ENCODE measurements at regions not wholly inside any gene's neighbourhood (a gene's known extent, or its start where the extent isn't known, plus 50 kb on each side); places are given as distances from the start of the nearest gene placed in this dataset.

DNA sequence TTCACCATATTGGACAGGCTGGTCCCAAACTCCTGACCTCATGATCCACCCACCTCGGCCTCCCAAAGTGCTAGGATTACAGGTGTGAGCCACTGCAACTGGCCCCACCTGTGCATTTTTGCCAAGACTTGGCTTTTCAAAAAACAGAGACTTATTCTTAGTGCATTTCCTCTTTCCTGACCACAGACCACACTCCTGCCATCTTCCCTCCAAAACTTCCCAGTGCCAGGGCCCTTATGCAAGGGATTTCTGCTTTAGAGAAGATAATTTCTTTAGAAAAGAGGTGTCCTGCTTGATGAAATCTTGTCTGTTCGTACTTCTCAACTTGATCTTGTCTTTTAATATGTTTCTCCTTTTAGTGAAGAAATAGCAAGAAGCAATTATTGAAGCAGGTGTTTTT is 98.8 kb upstream of the ZNF516 start:
- no peak overlapping the region for H3K4me3 ChIP-seq (ENCODE audit: low read depth, low read length)
- DNase-seq (ENCODE audit: low read depth): no peak
- TF ChIP-seq, protein P1, sequence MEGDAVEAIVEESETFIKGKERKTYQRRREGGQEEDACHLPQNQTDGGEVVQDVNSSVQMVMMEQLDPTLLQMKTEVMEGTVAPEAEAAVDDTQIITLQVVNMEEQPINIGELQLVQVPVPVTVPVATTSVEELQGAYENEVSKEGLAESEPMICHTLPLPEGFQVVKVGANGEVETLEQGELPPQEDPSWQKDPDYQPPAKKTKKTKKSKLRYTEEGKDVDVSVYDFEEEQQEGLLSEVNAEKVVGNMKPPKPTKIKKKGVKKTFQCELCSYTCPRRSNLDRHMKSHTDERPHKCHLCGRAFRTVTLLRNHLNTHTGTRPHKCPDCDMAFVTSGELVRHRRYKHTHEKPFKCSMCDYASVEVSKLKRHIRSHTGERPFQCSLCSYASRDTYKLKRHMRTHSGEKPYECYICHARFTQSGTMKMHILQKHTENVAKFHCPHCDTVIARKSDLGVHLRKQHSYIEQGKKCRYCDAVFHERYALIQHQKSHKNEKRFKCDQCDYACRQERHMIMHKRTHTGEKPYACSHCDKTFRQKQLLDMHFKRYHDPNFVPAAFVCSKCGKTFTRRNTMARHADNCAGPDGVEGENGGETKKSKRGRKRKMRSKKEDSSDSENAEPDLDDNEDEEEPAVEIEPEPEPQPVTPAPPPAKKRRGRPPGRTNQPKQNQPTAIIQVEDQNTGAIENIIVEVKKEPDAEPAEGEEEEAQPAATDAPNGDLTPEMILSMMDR (IDR thresholded peaks at IDR 0.05; ENCODE audit: low read depth, low read length, missing control alignments): no peak

- TF ChIP-seq, protein P1 (IDR thresholded peaks at IDR 0.05; ENCODE audit: low read depth, low read length, missing control alignments): no peak
- no peak for DNase-seq (ENCODE audit: low read depth)
- H3K4me3 ChIP-seq (ENCODE audit: low read depth, low read length): no peak overlapping the region
These were observed 97.9 kb upstream of the ZNF516 start for GRCh38 chr18:76592981-76593381.

DNA sequence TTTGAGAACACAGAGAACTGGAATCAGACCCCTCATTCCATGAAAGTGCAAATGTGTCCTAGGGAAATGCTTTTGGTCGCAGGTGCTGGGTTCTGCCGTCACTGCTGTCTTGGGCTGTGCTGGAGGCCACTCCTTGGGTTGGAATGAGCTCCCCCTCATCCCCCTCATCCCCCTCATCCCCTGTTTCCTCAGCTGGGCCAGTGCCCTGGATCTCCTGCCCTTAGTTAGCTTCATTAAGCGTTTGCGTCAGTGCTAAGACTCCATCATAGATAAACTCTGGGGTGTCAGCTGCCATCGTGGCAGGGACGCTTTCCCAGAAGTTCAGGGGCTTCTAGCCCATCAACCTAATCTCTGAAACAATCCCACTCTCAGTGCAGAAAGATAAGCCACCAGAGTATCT is 97.1 kb upstream of the ZNF516 start:
- TF ChIP-seq, protein P1 (IDR thresholded peaks at IDR 0.05; ENCODE audit: low read depth, low read length, missing control alignments): no peak
- no peak for DNase-seq (ENCODE audit: low read depth)
- no peak overlapping the region for H3K4me3 ChIP-seq (ENCODE audit: low read depth, low read length)

GRCh38 chr18:76589866-76590265 is 94.8 kb upstream of the ZNF516 start:
- no peak for DNase-seq (ENCODE audit: low read depth)
- H3K4me3 ChIP-seq (ENCODE audit: low read depth, low read length): no peak overlapping the region
- TF ChIP-seq, protein P1 (IDR thresholded peaks at IDR 0.05; ENCODE audit: low read depth, low read length, missing control alignments): no peak

DNA sequence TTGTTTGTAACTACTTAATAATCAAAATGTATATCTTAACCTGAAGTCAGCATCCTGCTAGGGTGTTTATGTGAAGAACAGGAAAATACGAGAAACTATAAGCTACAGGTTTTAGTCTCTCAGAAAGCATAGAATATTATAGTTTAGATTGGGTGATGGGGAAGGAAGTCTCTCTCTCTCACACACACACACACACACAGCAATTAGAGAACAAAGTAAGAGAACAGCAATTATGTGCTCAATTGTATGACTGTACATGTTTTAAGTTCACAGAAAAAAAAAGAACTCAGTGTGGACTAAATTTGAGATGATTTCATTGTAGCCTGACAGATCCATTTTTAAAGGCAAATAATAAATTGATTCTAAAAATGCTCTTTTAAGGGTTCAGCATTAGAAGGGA is 94.3 kb upstream of the ZNF516 start:
- DNase-seq (ENCODE audit: low read depth): no peak
- H3K4me3 ChIP-seq (ENCODE audit: low read depth, low read length): no peak overlapping the region

DNA sequence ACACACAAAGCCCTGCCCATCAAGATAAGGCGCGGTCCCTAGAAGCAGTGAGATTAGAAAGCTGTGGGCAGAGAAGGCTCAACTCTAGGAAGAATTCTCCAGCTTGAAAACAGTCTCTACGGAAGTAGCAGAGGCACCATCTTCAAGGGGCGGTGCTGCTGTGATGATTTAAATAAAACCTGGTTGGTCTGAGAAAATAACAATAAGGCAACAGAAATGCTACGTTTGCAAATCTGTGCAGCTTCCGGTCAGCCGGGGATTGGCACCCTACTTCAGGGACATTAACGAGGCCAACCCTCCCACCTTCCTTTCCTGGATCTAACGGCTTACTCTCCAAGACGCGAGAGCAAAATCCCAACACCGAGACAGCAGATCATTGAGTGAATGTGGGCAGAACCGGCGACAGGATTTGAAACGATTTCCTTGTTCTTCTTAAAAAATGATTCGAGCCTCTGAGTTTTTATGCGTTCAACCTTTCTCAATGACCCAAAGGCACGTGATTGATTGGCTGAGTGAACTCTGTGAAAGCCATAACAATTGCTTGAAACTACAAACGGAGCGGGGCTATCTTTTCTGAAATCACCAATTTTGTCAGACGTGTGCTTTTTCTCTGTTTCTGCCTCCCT is 93.7 kb upstream of the ZNF516 start:
- no peak for DNase-seq (ENCODE audit: low read depth)
- TF ChIP-seq, protein P1 (IDR thresholded peaks at IDR 0.05; ENCODE audit: low read depth, low read length, missing control alignments): no peak
- no peak overlapping the region for H3K4me3 ChIP-seq (ENCODE audit: low read depth, low read length)

More for the DNA sequence above, 94.3 kb upstream of the ZNF516 start:
- TF ChIP-seq, protein P1 (IDR thresholded peaks at IDR 0.05; ENCODE audit: low read depth, low read length, missing control alignments): no peak

DNA sequence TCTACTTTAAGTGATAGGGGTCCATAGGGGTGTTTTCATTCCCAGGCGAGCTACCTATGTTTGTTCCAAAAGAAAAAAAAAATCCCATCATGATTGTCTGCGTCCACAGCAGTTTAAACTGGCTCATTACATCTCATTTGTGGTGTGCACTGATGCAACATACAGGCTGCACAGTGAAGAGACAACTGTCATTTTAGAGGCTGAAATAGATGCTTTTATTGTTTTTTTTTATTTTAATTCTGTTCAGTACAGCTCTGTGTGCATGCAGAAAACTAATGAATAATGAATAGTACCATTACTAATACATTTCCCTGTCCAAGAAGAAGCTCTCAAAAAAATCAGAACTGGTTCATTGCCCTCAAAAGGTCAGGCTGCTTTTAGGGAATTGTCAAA is 92.8 kb upstream of the ZNF516 start:
- H3K4me3 ChIP-seq (ENCODE audit: low read depth, low read length): no peak overlapping the region
- DNase-seq (ENCODE audit: low read depth): no peak
- TF ChIP-seq, protein P1 (IDR thresholded peaks at IDR 0.05; ENCODE audit: low read depth, low read length, missing control alignments): no peak
